WERI-Rb-1 (cell line): ENCODE measurements at regions not wholly inside any gene's neighbourhood (a gene's known extent, or its start where the extent isn't known, plus 50 kb on each side); places are given as distances from the start of the nearest gene placed in this dataset.

Experiments used
- DNase-seq: peaks from one replicate; pipeline ENCODE4 v3.0.0-alpha.2; 2020
- H3K27ac ChIP-seq: fragments of 250-450 bp; sonication (Bioruptor Pico); 2 replicates; pipeline ENCODE4 v1.5.1; 2020; ENCODE audit warnings: mild to moderate bottlenecking, moderate library complexity
- H3K27me3 ChIP-seq: fragments of 250-450 bp; sonication (Bioruptor Pico); 2 replicates; pipeline ENCODE4 v1.5.1; 2021; ENCODE audit warnings: mild to moderate bottlenecking, low read depth, moderate library complexity; ENCODE audit not compliant: insufficient read depth, severe bottlenecking
- H3K36me3 ChIP-seq: fragments of 250-450 bp; sonication (Bioruptor Pico); 2 replicates; pipeline ENCODE4 v1.5.1; 2020; ENCODE audit warnings: mild to moderate bottlenecking, moderate library complexity
- H3K4me3 ChIP-seq: 2 replicates; pipeline ENCODE4 v1.5.1; 2011; ENCODE audit warnings: low read depth, mild to moderate bottlenecking, control low read depth, low read length
- H3K9me3 ChIP-seq: fragments of 250-450 bp; sonication (Bioruptor Pico); 2 replicates; pipeline ENCODE4 v1.5.1; 2021; ENCODE audit warnings: mild to moderate bottlenecking, moderate library complexity; ENCODE audit not compliant: severe bottlenecking
- TF ChIP-seq, protein P1 (sequence below): IDR thresholded peaks from 2 replicates; pipeline ENCODE4 v1.5.1; 2011; ENCODE audit warnings: low read depth, mild to moderate bottlenecking, control low read depth, inconsistent platforms, low read length

- Histone ChIP-seq H3K27ac (no peak overlapping the region), H3K9me3 (no peaks in the 10 kb centered on the region), H3K27me3 (no peaks in the 10 kb centered on the region), H3K4me3 (no peak overlapping the region), H3K36me3 (no peaks in the 10 kb centered on the region)
- DNase-seq: no peak
- TF ChIP-seq, protein P1, sequence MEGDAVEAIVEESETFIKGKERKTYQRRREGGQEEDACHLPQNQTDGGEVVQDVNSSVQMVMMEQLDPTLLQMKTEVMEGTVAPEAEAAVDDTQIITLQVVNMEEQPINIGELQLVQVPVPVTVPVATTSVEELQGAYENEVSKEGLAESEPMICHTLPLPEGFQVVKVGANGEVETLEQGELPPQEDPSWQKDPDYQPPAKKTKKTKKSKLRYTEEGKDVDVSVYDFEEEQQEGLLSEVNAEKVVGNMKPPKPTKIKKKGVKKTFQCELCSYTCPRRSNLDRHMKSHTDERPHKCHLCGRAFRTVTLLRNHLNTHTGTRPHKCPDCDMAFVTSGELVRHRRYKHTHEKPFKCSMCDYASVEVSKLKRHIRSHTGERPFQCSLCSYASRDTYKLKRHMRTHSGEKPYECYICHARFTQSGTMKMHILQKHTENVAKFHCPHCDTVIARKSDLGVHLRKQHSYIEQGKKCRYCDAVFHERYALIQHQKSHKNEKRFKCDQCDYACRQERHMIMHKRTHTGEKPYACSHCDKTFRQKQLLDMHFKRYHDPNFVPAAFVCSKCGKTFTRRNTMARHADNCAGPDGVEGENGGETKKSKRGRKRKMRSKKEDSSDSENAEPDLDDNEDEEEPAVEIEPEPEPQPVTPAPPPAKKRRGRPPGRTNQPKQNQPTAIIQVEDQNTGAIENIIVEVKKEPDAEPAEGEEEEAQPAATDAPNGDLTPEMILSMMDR: no peak
Measured at GRCh38 chr4:157997296-157997695, 175.5 kb downstream of the GASK1B start.

DNA sequence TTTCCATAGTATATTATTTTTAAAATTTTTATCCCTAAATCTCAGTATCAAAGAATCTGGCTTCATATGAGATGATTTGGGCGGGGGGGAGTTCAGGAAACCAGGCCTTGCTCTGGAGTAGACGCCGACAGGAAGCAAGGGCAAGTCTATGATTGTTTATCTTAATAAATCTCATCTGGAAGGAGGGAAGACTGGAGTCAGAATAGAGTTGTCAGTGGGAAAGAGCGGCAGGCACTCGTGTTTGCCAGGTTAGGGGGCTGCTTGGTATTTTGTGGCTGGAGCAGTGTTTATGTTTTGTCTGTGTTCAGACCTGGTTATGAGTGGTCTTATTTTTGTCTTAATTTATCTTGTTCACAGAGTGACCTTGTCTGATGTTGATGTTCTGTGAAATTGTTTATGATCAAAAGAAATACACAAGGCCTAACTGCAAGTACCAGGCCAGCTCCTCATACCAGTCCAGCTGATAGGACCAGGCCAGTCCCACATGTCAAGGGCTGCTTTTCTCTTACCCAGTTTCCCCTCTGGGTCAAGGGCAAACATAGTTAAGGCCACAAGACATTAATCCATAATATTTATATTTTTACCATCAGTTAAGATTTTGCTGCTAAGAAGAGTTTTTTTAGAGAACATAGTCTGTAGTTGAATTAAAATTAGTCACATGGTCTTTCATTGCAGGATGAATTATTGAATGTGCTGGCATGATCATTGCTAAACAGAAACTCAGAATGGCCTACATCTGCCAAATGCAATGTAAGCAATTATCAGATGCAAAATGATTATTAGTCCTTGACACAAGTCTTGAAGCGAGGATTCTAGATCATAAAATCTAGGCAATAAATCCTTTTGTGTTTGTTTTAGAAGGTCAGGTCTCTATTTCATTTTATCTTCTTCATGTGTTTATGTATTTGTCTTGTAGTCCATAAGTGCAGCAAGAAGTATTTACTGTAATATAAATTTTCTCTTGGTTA is 176.5 kb downstream of the GASK1B start:
- no peak overlapping the region for H3K4me3 ChIP-seq
- no peak overlapping the region for H3K27ac ChIP-seq
- no peaks in the 10 kb centered on the region for H3K9me3 ChIP-seq
- TF ChIP-seq, protein P1: no peak
- no peaks in the 10 kb centered on the region for H3K36me3 ChIP-seq
- no peaks in the 10 kb centered on the region for H3K27me3 ChIP-seq
- no peak for DNase-seq

GRCh38 chr4:157994863-157995262 is 178.0 kb downstream of the GASK1B start:
- Histone ChIP-seq H3K27ac (no peak overlapping the region), H3K36me3 (no peaks in the 10 kb centered on the region), H3K27me3 (no peaks in the 10 kb centered on the region), H3K9me3 (no peaks in the 10 kb centered on the region), H3K4me3 (no peak overlapping the region)
- TF ChIP-seq, protein P1: no peak
- DNase-seq: no peak

- TF ChIP-seq, protein P1: no peak
- no peaks in the 10 kb centered on the region for H3K9me3 ChIP-seq
- no peak overlapping the region for H3K27ac ChIP-seq
- H3K27me3 ChIP-seq: no peaks in the 10 kb centered on the region
- no peak for DNase-seq
- H3K4me3 ChIP-seq: no peak overlapping the region
- no peaks in the 10 kb centered on the region for H3K36me3 ChIP-seq
Measured at GRCh38 chr4:157992948-157993839, 179.6 kb downstream of the GASK1B start.

DNA sequence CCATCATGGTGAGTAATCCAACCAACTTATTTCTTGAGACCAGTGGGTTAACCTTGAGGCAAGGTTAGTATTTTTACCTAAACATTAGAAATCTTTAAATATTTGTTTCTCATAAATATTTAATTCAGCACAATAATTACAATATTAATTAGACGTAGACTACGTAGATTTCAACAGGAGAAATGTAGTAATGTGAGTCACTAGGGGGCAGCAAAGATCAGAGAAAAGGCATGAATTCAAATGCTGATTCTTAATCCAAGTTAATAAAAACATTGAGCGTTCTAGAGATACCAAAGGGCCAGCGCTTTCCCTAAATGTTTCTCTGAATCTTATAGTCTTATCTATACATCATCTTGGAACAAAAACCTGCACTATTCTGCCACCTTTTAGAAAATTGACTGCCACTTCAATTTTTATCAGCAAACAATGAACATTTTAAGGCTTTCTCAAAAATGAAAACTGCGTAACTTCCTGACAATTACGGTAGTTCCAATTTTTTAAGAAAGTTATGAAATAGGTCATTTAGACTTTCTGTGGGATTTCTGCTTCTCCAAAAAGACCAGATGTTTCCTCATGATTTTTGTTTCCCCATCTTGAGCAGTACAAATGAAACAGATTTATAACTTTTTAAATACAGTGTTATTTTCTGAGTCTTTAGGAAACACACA is 180.7 kb downstream of the GASK1B start:
- H3K27me3 ChIP-seq: no peaks in the 10 kb centered on the region
- H3K9me3 ChIP-seq: no peaks in the 10 kb centered on the region
- TF ChIP-seq, protein P1: peak; percentile 38; the same call in 1 of the 2 replicates
- DNase-seq: peak; percentile 46
- no peak overlapping the region for H3K4me3 ChIP-seq
- no peak overlapping the region for H3K27ac ChIP-seq
- H3K36me3 ChIP-seq: no peaks in the 10 kb centered on the region
